ENCODE measurements at regions not wholly inside any gene's neighbourhood (a gene's known extent, or its start where the extent isn't known, plus 50 kb on each side); places are given as distances from the start of the nearest gene placed in this dataset.

DNA sequence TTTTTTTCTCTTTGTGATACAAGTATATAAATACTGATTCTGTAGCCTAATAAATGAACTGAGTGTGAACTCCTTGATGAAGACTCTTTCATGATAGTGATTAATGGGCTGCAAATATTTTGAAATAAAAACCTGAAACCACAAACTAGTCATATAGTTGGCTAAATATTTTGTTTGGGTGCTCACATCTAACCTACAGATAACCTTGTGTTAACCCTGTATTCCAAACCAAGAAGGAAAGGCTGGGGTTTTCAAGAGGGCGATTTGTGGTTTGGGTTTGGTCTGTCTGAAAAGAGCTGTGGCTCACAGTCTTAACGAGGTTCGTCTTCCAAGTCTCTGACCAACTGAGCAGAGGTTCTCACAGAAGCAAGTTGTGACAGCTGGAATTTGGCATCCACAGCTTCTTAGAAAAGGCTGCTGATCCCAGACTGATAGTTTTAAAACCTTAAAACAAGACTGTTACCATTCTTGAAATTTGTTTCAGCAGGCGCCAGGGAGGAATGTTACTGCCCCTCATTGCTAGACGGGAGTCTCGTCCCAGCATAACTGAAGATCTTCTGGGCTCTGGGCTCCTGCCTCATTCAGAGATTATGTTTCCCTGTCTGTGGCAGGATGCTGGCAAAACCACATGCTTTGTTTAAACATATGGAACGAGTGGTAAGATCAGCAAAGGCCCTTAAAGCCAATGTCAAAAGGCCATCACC, 736.4 kb upstream of the MARCKS start:
- peak; percentile 99 for DNase-seq

DNA sequence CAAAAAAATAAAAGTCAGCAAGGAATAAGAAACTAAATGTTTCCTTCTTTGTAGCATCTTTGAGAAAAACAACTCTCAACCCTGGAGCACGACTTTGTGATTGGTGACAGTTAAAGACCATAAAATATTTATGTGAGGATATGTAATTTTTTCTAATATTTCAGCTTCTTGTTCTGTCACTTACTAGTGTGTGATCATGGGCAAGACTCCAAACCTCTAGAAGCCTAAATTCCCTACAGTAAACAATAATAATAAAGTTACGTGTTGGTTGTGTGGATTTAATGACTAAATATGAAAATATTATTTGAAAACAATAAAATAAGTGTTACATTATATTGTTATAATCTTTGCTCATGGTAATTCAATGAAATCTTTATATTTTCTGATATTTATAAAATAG, 735.6 kb upstream of the MARCKS start:
- DNase-seq, result no peak

DNA sequence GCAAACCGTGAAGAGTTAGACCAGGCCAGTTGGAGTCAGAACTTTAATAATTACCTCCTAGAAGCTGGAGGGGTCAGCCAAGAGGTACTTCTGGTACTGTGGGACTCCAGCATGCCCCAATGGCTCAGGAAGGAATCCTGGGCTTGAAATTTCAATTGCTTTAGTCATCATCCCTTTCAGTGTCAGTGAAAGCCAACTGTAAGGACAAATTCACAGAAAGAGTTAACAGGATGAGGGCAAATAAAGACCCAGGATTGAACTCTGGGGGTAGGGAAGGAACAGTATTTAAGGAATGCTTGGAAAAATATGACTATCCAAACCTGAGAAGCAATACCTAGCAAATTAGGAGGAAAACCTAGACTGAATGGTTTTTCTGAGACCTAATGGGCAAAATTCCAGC, 735.1 kb upstream of the MARCKS start:
- DNase-seq, result peak; percentile 96

DNA sequence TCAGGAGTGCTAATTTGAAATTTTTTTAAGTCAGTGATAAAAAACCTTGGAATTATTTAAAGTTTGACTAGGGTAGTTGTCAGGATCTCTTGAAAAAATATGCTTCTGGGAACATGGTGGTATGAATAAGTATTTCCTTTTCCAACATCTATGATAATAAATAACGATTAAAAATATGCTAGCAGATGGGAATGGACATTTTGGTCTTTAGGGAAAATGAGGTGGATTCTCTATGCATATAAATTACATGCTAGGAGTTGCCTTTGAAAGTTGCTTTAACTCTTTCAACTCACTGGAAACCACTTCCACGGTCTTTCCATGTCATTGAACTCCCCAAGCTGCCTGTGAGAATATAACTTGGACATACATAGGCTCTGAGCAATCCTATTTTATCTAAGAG, 731.5 kb upstream of the MARCKS start:
- DNase-seq, result no peak

DNA sequence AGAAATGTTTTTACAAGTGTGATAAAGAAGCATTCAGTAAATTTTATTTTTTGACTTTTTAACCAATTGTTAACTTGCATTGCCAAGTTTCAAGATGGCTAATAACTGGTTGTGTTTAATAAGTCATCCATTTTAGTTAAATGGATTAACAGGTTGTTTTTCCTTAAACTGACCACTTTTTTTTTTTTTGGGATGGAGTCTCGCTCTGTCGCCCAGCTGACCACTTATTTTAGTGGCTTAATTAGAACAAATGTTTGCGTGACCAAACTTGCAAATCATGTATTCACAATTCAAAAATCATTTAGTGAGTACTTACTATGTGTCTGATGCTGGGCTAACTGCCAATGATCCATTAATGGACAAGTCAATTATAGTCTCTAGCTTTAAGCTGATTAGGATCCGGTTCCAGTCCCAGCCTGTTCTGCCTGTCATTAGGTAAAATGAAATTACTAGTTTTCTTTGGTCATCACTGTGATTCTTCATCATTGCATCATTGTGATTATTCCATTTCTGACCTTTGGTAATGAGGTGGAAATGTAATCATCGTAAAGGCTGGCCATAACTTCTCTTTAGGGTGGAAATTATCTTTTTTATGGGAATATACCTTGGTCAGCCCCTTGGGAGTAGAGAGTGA, 729.2 kb upstream of the MARCKS start:
- DNase-seq, result no peak

DNA sequence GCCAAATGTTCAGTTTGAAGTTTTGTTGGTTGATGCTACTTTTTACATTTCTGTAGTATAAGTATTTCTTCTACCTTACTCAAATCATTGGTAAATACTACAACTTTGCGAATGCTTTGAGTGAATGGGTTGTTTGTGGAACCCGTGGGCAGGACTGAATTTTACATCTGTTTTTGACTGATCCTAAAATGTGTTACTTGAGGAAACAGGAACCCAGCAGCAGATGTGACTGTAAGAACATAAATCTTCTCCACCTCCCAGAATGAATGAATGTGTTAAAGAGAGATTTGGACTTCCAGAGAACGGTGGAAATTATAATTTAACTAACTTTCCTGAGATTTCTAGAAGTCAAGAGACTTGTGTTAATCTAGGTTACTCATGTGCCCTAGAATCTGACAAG, 728.5 kb upstream of the MARCKS start:
- no peak for DNase-seq

DNA sequence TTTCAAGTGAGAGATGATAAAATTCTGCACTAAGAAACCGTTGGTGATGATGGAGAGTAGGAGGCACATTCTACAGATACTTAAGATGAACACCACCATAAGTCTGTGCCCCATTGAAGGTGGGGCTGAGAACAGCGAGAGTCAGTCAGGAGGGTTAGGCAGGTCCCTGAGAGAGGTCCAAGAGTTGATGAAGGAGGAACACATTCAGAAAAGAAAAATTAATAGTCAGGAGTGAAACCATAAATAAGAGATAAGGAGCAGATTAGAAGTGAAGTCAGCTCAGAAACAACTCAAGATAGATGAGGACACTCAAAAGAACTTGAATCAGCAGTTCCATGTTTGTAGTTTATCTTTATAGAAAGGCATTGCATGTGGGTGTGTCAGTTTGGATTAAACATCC, 727.2 kb upstream of the MARCKS start:
- peak; percentile 61 for DNase-seq

DNA sequence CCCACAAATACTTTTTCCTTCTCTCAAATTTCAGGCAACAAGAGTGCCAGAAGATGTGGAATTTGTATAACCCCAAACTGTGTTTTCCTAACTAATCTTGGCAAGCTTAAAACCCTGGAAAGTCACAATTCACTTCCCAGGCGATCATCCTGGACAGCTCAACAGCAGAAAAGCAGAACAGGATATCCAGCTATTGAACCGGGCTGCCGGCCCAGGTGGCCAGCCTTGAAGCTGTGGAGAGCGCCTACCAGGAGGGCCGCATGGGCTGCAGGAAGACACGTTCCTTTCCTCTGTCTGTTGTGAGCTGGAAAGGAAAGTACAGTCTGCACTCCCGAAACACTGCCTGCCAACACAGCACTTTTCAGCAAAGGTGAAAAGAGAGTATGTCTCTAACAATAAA, 719.7 kb upstream of the MARCKS start:
- DNase-seq, result no peak

DNA sequence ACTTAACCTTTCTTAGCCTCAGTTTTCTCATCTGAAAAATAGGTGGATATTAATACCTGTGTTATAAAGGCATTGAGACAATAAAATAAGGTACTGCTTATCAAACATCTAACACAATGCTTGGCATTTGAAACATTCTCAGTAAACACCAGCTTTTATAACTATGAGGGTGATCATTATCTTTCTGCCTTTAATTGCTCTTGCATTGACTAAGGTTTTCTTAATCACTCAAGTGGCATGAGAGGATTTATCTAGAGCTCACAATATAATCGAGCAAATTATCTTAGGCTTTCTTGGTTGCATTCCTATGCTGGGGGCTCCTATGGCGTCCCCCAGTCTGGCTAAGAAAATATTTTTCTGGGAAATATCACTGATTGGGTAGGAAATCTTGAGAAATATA, 716.4 kb upstream of the MARCKS start:
- no peak for DNase-seq

DNA sequence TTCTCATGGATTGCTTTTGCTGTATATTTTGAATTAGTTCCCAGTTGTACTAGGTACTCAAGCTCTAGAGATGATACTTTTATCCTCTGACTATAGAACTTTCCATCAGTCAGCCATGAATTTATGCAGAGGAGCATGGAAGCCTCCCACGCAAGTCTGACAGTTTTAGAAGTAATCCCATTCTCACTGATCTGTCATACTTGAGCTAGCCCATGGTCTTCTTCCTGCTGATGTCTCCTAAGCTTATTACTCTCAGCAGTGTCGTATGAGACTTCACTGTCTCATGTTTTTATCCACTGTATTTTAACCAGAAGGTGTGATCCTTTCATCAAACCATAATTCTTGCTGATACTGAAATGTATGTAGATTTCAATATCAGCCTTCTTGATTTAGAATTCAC, 715.2 kb upstream of the MARCKS start:
- DNase-seq, result no peak

DNA sequence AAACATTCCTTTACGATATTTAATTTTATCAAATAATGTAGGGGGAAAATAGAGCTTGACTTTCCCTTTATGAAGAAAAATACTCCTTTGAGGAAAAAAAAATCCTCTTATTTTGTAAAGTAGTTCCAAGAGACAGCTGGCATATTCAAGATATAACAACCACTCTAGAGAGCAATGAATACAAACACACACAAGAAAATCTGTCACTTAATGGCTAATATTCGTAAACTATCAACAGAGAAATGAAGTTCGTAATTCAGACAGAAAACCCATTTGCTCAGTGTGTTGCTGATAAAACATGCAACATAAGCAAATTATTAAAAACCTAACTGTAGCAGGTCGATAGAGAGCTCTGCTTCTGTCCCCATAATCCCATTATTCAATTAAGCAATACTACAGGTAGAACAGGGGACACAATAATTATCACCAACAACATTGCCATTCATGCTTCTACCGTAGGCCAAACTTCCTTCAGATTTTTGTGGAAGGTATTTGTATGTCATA, 714.4 kb upstream of the MARCKS start:
- no peak for DNase-seq

DNA sequence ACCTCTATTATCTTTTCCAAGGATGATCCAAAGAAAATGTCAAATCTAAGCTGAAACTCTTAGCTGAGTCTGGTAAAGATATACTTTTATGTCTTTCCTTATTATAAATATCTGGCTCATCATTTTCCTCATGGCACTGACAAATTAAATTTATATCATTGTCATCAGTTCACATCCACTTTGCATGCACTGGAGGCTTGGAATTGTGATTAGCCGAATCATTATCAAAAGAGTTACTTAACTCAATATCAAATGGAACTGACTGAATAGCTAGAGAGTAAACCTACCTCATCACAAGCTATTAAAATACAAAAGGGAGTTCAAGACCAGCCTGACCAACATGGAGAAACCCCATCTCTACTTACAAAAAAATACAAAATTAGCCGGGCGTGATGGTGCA, 713.9 kb upstream of the MARCKS start:
- DNase-seq, result peak; percentile 50

DNA sequence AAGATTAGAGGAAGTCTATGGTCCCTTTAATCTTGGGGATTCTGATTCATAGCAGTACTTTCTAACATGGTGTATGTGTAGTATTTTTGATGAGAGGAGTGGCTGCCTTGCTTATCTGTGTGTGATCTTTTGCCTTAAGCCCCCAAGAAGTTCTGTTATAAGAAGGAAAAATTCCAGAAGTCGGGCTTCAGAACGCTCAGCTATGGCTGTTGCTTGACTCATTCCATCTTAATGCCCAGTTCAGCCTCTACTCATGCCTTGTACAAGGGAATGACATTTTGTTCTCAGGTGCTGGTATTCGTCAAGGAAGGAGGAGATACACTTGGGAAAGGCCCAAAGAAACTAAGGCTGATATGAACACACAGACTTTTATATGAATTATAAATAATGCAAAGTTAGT, 713.0 kb upstream of the MARCKS start:
- no peak for DNase-seq

DNA sequence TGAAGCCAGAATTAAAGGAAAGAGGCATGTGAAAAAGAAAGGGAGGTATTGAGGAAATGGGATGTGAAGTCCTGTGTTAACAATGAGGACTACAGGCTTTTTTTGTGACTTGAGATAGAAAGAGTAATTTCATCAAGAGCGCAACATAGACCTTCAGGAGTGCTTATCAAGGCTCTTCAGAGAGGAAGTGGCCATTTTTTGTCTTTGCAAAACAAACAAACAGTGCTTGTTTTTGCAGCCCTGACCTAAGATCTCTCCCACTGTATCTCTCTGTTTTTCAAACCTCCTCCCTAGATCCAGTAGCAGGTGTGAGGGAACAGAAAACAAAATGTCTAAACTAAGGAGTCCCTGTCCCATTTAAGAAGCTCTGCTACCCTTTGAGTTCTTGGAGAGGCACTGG, 710.3 kb upstream of the MARCKS start:
- no peak for DNase-seq

DNA sequence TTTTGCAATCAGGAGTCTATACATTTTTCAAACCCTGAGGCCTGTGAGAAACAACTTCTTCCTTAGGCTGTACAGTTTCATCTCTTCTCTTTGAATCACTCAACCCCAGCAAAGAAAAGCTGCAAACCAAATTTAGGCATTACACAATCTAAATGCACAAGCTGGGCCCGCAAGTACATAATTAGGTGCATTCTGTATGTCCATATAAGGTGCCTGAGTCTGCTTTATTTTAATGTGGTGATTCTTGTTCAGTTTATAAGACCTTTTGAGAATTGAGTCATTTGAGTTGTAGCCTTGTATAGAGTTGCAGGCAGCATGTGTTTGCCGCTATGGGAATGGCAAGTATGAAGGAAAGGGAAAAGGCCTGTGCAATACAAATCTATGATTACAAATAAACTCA, 709.6 kb upstream of the MARCKS start:
- no peak for DNase-seq

DNA sequence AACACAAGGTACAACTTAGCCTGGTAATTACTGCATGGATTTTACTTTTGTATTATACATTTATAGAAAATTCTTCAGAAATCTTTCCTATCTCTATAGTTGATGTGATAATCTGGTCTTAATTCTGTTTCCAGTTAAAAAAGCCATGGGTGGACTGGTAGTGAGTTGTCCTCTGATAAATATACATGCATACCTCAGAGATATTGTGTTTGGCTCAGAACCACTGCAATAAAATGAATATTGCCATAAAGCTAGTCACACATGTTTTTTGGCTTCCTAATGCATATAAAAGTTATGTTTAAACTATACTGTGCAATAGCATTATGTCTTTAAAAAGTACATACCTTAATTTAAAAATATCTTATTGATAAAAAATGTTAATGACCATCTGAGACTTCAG, 708.6 kb upstream of the MARCKS start:
- no peak for DNase-seq

DNA sequence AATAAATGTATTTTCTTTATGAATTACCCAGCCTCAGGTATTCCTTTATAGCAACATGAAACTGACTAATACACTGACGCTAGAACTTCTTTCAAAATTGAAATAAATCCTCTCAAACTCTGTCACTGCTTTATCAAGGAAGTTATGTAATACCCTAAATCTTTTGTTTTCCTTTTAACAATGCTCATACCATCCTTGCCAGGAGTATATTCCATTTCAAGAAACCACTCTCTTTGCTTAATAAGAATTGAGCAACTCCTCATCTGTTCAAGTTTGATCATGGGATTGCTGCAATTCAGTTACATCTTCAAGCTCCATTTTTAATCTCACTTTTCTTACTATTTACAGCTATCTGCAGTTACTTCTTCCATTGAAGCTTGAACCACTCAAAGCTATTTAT, 707.6 kb upstream of the MARCKS start:
- peak; percentile 28 for DNase-seq

DNA sequence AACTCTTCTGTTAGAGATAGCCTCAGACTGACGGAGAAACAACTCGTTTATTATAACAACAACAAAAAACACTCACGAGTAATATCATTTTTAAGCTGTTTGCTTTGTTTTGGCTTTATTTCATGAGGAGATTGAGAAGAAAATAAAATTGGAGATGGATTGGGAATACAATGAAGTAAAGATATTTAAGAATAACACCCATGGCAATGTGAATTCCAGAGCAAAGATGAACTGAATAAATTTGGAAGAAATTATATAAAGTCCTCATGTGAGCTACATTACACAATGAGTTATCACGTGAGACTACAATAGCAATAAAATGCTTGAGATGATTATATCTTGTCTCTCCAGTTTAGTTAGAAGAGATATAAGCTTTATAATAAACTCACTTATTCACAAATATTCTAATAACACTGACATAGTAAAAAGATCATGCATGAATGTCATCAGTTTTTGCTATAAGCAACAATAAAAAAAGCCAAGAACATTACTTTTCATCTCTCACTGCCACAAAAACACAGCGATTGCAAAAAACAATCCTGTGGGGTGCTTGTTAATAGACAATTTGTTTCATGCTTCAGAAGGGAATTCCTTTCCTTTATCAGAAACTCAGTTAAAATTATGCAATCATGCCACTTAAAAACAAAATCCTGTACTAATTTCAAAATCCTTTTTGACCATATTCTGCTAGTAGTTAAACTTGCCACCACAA, 696.7 kb upstream of the MARCKS start:
- no peak for DNase-seq

DNA sequence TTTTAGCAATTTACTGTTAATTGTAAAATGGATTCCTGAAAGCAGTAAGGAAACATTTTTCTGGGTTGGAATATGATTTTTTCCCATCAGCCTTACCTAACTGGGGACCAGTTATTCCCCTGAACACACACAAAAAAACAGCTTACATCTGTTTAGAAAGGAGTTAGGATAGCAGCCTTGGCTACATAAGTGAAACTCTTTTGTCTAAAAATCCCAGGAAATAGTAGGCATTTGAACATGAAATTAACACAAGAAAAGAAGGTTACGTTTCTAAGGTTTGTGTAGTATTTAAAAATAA, 696.2 kb upstream of the MARCKS start:
- no peak for DNase-seq

DNA sequence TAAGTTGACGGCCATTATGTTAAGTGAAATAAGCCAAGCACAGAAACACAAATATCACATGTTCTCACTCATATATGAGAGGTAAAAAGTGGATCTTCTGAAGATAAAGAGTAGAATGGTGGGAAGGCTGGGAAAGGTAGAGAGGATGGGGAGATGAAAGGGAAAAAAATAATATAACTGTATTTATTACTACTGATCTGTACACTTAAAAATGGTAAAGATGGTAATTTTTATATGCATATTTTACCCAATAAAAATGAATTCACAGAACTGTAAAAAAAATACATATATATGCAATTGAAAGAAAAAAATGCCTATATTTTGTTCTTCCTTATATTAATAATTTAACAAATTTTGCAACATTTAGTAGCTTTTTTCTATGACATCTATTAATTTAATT, 694.4 kb upstream of the MARCKS start:
- no peak for DNase-seq

DNA sequence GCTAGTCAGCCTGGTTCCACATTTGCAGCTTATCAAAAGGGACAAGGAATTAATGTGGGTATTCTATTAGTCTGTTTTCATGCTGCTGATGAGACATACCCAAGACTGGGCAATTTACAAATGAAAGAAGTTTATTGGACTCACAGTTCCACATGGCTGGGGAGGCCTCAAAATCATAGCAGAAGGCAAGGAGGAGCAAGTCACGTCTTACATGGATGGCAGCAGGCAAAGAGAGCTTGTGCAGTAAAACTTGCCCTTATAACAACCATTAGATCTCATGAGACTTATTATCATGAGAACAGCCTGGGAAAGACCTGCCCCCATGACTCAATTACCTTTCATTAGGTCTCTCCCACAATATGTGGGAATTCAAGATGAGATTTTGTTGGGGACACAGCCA, 689.1 kb upstream of the MARCKS start:
- DNase-seq, result no peak

DNA sequence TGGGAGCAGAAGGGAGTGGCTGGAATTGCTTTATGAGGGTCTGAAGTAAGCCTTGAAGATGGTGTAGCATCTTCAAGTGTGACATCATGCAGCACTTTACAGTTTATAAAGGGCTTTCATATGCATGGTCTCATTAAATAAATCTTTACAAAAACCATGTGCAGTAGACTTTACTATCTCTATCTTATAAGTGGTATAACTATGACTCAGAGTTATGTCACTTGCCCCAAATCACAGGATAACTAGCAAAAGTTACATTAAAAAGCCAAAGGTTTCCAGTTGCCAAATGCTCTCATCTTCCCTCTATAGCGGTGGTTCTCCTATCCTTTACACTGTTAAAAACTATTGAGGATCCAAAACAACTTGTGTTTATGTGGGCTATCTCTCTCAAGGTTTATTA, 687.7 kb upstream of the MARCKS start:
- no peak for DNase-seq

DNA sequence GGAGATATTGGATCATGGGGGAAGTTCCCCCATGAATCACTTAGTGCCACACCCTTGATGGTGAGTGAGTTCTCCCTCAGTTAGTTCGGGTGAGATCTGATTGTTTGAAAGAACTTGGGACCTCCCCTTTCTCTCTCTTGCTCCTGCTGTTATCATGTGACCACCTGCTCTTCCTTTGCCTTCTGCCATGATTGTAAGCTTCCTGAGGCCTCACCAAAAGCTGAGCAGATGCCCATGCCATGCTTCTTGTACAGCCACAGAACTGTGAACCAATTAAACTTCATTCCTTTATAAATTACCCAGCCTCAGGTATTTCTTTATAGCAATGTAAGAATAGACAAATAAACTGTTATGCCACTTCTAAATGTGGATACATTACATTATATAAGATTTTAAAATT, 686.7 kb upstream of the MARCKS start:
- DNase-seq, result no peak

DNA sequence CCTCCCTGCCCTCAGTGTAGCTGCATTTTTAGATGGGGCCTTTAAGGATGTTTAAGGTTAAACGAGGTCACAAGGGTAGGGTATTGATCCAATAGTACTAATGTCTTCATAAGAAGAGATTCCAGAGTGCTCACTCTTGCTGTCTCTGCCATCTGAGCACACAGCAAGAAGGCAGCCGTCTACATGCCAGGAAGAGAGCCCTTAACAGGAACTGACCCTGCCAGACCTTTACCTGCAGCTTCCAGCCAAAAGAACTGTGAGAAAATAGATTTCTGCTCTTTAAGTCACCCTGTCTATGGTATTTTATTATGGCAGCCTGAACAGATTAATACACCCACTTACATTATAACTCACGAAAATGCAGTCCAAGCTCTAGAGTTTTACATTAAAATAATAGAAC, 685.3 kb upstream of the MARCKS start:
- no peak for DNase-seq

DNA sequence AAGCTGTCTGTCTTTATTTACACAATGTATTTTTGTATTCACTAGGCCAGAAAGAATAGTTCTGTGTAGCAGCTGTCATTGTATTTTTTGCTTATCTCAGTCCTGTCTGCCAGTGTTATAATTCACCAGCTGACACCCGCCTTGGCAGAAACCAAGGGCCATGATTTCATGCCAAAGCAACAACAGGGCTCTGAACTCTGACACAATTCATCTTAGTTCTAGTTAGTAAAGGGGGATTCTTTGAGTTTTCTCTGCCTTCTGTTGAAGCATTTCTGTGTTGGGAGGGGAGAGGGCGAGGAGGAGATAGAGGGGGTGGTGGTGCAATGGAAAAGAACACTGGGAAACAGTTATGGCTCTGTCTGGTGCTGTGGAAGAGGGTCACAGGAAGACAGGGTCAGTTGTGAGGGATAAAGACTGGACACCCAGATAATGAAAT, 684.6 kb upstream of the MARCKS start:
- DNase-seq, result peak; percentile 58
